ENCODE measurements at regions not wholly inside any gene's neighbourhood (a gene's known extent, or its start where the extent isn't known, plus 50 kb on each side); places are given as distances from the start of the nearest gene placed in this dataset.

- intact Hi-C loops (cut with micrococcal nuclease) (no loop called here), in situ Hi-C loops (cut with MboI) (no loop called here)
- DNase-seq (ENCODE audit: extremely low read depth in 1 of 4, low spot score in 3 of 4) (no peak), FAIRE-seq (no peak), ATAC-seq (no peak)
- no TSS peak for BruUV-seq (replicated peaks)
- H3K27ac ChIP-seq (ENCODE audit: extremely low read depth, low read depth, low read length): no peak overlapping the region
- H3K79me2 ChIP-seq (ENCODE audit: control insufficient read depth, insufficient read depth, low read length): no peaks in the 10 kb centered on the region
- H3K9me3 ChIP-seq (replicated peaks; ENCODE audit: control insufficient read depth, insufficient read depth, low read depth, low read length): no peaks in the 10 kb centered on the region
- H3K36me3 ChIP-seq (ENCODE audit: control insufficient read depth, insufficient read depth, low read length): no peaks in the 10 kb centered on the region
- TF ChIP-seq ZNF431 (CRISPR knock-in tag; IDR thresholded peaks at IDR 0.05): no peak
- TF ChIP-seq TCF7 (IDR thresholded peaks at IDR 0.05; ENCODE audit: borderline replicate concordance): no peak
- TF ChIP-seq, protein P1, sequence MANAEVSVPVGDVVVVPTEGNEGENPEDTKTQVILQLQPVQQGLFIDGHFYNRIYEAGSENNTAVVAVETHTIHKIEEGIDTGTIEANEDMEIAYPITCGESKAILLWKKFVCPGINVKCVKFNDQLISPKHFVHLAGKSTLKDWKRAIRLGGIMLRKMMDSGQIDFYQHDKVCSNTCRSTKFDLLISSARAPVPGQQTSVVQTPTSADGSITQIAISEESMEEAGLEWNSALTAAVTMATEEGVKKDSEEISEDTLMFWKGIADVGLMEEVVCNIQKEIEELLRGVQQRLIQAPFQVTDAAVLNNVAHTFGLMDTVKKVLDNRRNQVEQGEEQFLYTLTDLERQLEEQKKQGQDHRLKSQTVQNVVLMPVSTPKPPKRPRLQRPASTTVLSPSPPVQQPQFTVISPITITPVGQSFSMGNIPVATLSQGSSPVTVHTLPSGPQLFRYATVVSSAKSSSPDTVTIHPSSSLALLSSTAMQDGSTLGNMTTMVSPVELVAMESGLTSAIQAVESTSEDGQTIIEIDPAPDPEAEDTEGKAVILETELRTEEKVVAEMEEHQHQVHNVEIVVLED (CRISPR knock-in tag; IDR thresholded peaks at IDR 0.05): no peak
- TF ChIP-seq CBFA2T3 (IDR thresholded peaks at IDR 0.05): no peak
- TF ChIP-seq ERF (CRISPR knock-in tag; IDR thresholded peaks at IDR 0.05): no peak
- TF ChIP-seq, protein P2, sequence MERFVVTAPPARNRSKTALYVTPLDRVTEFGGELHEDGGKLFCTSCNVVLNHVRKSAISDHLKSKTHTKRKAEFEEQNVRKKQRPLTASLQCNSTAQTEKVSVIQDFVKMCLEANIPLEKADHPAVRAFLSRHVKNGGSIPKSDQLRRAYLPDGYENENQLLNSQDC (CRISPR knock-in tag; IDR thresholded peaks at IDR 0.05): no peak
- no peak for TF ChIP-seq ZNF764 (CRISPR knock-in tag; IDR thresholded peaks at IDR 0.05; ENCODE audit: low read depth)
- TF ChIP-seq BHLHE40 (IDR thresholded peaks at IDR 0.05; ENCODE audit: low read length): no peak
- TF ChIP-seq, protein P3, sequence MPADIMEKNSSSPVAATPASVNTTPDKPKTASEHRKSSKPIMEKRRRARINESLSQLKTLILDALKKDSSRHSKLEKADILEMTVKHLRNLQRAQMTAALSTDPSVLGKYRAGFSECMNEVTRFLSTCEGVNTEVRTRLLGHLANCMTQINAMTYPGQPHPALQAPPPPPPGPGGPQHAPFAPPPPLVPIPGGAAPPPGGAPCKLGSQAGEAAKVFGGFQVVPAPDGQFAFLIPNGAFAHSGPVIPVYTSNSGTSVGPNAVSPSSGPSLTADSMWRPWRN (IDR thresholded peaks at IDR 0.05; ENCODE audit: low read depth): no peak
- TF ChIP-seq NFE2 (IDR thresholded peaks at IDR 0.05; ENCODE audit: low read depth): no peak
- no peak for TF ChIP-seq ZNF134 (CRISPR knock-in tag; conservative IDR thresholded peaks at IDR 0.05)
- TF ChIP-seq ZNF79 (CRISPR knock-in tag; IDR thresholded peaks at IDR 0.05; ENCODE audit: low read depth): no peak
- TF ChIP-seq, protein P4, sequence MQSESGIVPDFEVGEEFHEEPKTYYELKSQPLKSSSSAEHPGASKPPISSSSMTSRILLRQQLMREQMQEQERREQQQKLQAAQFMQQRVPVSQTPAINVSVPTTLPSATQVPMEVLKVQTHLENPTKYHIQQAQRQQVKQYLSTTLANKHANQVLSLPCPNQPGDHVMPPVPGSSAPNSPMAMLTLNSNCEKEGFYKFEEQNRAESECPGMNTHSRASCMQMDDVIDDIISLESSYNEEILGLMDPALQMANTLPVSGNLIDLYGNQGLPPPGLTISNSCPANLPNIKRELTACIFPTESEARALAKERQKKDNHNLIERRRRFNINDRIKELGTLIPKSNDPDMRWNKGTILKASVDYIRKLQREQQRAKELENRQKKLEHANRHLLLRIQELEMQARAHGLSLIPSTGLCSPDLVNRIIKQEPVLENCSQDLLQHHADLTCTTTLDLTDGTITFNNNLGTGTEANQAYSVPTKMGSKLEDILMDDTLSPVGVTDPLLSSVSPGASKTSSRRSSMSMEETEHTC (IDR thresholded peaks at IDR 0.05): no peak
- no peak for TF ChIP-seq TRIM24 (IDR thresholded peaks at IDR 0.05)
- TF ChIP-seq, protein P5, sequence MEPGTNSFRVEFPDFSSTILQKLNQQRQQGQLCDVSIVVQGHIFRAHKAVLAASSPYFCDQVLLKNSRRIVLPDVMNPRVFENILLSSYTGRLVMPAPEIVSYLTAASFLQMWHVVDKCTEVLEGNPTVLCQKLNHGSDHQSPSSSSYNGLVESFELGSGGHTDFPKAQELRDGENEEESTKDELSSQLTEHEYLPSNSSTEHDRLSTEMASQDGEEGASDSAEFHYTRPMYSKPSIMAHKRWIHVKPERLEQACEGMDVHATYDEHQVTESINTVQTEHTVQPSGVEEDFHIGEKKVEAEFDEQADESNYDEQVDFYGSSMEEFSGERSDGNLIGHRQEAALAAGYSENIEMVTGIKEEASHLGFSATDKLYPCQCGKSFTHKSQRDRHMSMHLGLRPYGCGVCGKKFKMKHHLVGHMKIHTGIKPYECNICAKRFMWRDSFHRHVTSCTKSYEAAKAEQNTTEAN (CRISPR knock-in tag; IDR thresholded peaks at IDR 0.05): no peak
- TF ChIP-seq RFX1 (IDR thresholded peaks at IDR 0.05): no peak
- TF ChIP-seq ZNF449 (CRISPR knock-in tag; IDR thresholded peaks at IDR 0.05): no peak
- no peak overlapping the region for H3K4me3 ChIP-seq
- H3K4me2 ChIP-seq (ENCODE audit: insufficient read depth, low read length): no peak overlapping the region
- no peaks in the 10 kb centered on the region for H3K9me1 ChIP-seq (ENCODE audit: control insufficient read depth, insufficient read depth, low read length)
- H3K4me1 ChIP-seq (replicated peaks in 1 of 2; ENCODE audit: control insufficient read depth in 2 of 2, insufficient read depth in 2 of 2, low read length in 2 of 2): no peaks in the 10 kb centered on the region
- no peaks in the 10 kb centered on the region for H4K20me1 ChIP-seq (replicated peaks; ENCODE audit: control insufficient read depth, insufficient read depth, low read length)
- H2AFZ ChIP-seq (ENCODE audit: low read depth, low read length): no peak overlapping the region
- H3K9ac ChIP-seq (ENCODE audit: insufficient read depth in 1 of 2, low read depth in 2 of 2, low read length in 2 of 2): no peak overlapping the region
- ChIA-PET POLR2A (no interaction called here), CTCF (ENCODE audit: low intra/inter-chr PET ratio) (interaction anchor here (0.6 kb wide), 1 partner anchor 9 kb away, joined by 3 read pairs; no protein-coding TSS in a partner anchor)
- no peaks in the 10 kb centered on the region; a peak in 1 of 5 replicates for H3K27me3 ChIP-seq (ENCODE audit: control insufficient read depth in 2 of 2, insufficient read depth in 2 of 2, low read length in 2 of 2)
Measured at GRCh38 chr12:46887870-46888269, 62.1 kb upstream of the SLC38A4 start.

Measured in K562 (cell line).